DOHH2 (cell line): ENCODE measurements at regions not wholly inside any gene's neighbourhood (a gene's known extent, or its start where the extent isn't known, plus 50 kb on each side); places are given as distances from the start of the nearest gene placed in this dataset.

Experiments
- H3F3A ChIP-seq: fragments of 200-600 bp; sonication (generic), shearing (Covaris generic); 2 replicates; pipeline ENCODE4 v1.6.0; 2016; ENCODE audit warnings: antibody characterized with exemption, mild to moderate bottlenecking; ENCODE audit not compliant: control insufficient read depth, insufficient read depth
- H3K27ac ChIP-seq: fragments of 200-600 bp; sonication (generic); 2 replicates; pipeline ENCODE4 v1.5.1; 2014; ENCODE audit warnings: low read depth, mild to moderate bottlenecking, low read length, moderate library complexity
- H3K27me3 ChIP-seq: fragments of 200-600 bp; sonication (generic); 2 replicates; pipeline ENCODE4 v1.6.1; 2014; ENCODE audit warnings: mild to moderate bottlenecking, low read length, mixed read lengths; ENCODE audit not compliant: control insufficient read depth
- H3K36me3 ChIP-seq: fragments of 200-600 bp; sonication (generic); 2 replicates; pipeline ENCODE4 v1.6.1; 2014; ENCODE audit warnings: mild to moderate bottlenecking, low read length, moderate library complexity, mixed read lengths; ENCODE audit not compliant: control insufficient read depth
- H3K4me1 ChIP-seq: fragments of 200-600 bp; sonication (generic); 2 replicates; pipeline ENCODE4 v1.6.1; 2014; ENCODE audit warnings: mild to moderate bottlenecking, low read length, mixed read lengths; ENCODE audit not compliant: control insufficient read depth
- H3K4me2 ChIP-seq: fragments of 200-600 bp; sonication (generic); 2 replicates; pipeline ENCODE4 v1.6.0; 2014; ENCODE audit warnings: mild to moderate bottlenecking, low read length, moderate library complexity
- H3K4me3 ChIP-seq: fragments of 200-600 bp; sonication (generic); 2 replicates; pipeline ENCODE4 v1.5.1; 2014; ENCODE audit warnings: mild to moderate bottlenecking, low read length, mixed read lengths
- H3K79me2 ChIP-seq: fragments of 200-600 bp; sonication (generic); 2 replicates; pipeline ENCODE4 v1.6.1; 2014; ENCODE audit warnings: mild to moderate bottlenecking, low read length, mixed read lengths; ENCODE audit not compliant: control insufficient read depth
- H3K9me2 ChIP-seq: fragments of 200-600 bp; sonication (generic); replicated peaks from 2 replicates; pipeline ENCODE4 v1.6.1; 2014; ENCODE audit warnings: mild to moderate bottlenecking, low read length, mixed read lengths; ENCODE audit not compliant: control insufficient read depth
- H3K9me3 ChIP-seq: fragments of 200-600 bp; sonication (generic); 2 replicates; pipeline ENCODE4 v1.6.1; 2014; ENCODE audit warnings: antibody characterized with exemption, low read length, mixed read lengths; ENCODE audit not compliant: control insufficient read depth, insufficient read depth
- H4K20me1 ChIP-seq: fragments of 200-600 bp; sonication (generic); 2 replicates; pipeline ENCODE4 v1.6.0; 2014; ENCODE audit warnings: low read depth, mild to moderate bottlenecking, antibody characterized with exemption, low read length, moderate library complexity; ENCODE audit not compliant: control insufficient read depth, insufficient read depth
- EZH2phosphoT487 ChIP-seq: fragments of 200-600 bp; sonication (generic); IDR thresholded peaks from 2 replicates; pipeline ENCODE4 v1.6.1; 2017; ENCODE audit warnings: borderline replicate concordance, mild to moderate bottlenecking, antibody characterized with exemption, low read length, moderate library complexity, mixed read lengths
- TF ChIP-seq, protein P1 (sequence below): fragments of 200-600 bp; sonication (generic); IDR thresholded peaks from one replicate; pipeline ENCODE4 v1.5.1; 2014; ENCODE audit warnings: antibody characterized with exemption, mild to moderate bottlenecking, low read depth, low read length; ENCODE audit not compliant: poor library complexity, severe bottlenecking

DNA sequence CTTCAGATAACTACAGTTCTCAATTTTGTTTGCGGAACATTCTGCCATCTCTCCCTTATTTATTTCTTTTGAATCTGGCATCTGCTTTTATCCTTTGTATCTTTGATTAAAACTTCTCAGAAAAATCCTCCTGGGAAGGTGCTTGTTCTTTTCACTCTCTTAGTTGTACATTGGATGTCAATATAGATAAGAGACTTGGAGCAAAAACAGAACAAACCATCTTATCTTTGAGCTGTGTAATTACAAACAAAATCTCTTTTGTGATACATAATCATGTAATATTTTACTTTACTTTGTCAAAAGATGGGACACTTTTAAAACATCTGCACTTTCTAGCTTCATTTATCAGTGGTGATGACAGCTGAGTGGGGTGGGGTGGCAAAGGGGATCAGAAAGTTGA, 307.2 kb upstream of the LYPLAL1 start:
- Histone ChIP-seq H3K4me3 (no peak overlapping the region), H3K4me2 (no peak overlapping the region), H3K79me2 (no peaks in the 10 kb centered on the region), H3K9me2 (no peaks in the 10 kb centered on the region), H4K20me1 (no peaks in the 10 kb centered on the region), H3K9me3 (no peaks in the 10 kb centered on the region), H3K27me3 (no peaks in the 10 kb centered on the region), H3F3A (no peaks in the 10 kb centered on the region), H3K27ac (no peak overlapping the region), H3K4me1 (no peaks in the 10 kb centered on the region), H3K36me3 (no peaks in the 10 kb centered on the region)
- TF ChIP-seq, protein P1, sequence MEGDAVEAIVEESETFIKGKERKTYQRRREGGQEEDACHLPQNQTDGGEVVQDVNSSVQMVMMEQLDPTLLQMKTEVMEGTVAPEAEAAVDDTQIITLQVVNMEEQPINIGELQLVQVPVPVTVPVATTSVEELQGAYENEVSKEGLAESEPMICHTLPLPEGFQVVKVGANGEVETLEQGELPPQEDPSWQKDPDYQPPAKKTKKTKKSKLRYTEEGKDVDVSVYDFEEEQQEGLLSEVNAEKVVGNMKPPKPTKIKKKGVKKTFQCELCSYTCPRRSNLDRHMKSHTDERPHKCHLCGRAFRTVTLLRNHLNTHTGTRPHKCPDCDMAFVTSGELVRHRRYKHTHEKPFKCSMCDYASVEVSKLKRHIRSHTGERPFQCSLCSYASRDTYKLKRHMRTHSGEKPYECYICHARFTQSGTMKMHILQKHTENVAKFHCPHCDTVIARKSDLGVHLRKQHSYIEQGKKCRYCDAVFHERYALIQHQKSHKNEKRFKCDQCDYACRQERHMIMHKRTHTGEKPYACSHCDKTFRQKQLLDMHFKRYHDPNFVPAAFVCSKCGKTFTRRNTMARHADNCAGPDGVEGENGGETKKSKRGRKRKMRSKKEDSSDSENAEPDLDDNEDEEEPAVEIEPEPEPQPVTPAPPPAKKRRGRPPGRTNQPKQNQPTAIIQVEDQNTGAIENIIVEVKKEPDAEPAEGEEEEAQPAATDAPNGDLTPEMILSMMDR, result no peak
- TF ChIP-seq EZH2phosphoT487, result no peak

DNA sequence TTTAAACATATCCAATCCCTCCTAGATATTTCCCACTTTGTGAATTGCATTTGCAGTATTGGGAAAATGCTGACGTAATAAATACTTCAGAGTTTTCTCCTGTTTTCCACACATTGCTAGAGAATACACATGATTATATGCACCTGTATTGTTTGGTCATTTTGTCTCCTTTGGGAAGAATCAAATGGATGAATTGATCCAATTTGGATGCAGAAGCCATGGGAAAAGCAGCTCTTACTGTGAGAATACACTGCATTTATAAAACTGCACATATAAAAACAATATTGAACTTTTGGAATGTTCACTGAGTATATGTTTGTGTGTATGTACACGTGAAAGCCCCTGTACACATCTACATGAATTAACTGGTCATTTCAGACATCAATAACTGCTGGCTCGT, 306.6 kb upstream of the LYPLAL1 start:
- no peak for TF ChIP-seq EZH2phosphoT487
- TF ChIP-seq, protein P1, result no peak
- Histone ChIP-seq H3K4me3 (no peak overlapping the region), H3K9me2 (no peaks in the 10 kb centered on the region), H3K79me2 (no peaks in the 10 kb centered on the region), H3K27me3 (no peaks in the 10 kb centered on the region), H3F3A (no peaks in the 10 kb centered on the region), H3K27ac (no peak overlapping the region), H3K4me1 (no peaks in the 10 kb centered on the region), H4K20me1 (no peaks in the 10 kb centered on the region), H3K9me3 (no peaks in the 10 kb centered on the region), H3K4me2 (no peak overlapping the region), H3K36me3 (no peaks in the 10 kb centered on the region)

DNA sequence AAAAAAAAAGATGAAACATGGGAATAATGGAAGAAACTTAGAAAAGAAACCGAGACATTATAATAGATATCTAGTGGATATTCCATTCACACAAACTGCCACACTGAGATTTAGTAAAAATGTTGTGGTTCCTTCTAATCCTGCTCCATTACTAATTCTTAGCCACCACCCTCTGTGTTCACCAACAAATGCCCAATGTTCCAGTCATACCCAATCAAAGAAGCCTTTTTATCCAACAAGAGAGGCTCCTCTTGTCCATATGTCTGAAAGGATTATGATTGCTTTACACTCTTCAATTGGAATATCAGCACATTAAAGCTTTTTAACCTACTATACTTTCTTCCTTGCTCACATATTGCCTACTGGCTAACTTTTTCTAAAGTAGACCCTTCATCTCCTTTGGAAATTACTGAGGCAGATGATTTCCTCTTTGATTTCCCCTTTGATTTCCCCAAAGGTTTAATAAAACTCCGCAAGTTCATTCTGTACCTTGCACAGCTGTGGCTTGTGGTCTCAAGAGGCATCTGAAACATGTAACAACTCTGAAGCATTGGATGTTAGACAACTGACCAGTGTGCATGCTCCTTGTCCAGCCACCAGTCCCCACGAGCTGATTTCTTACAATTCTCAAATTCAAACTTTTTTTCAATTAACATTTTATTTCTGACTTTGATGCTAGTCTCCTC, 305.6 kb upstream of the LYPLAL1 start:
- H3K27me3 ChIP-seq, result no peaks in the 10 kb centered on the region

More for the DNA sequence above, 305.6 kb upstream of the LYPLAL1 start:
- Histone ChIP-seq H3K4me3 (no peak overlapping the region), H3K9me2 (no peaks in the 10 kb centered on the region), H3K36me3 (no peaks in the 10 kb centered on the region), H4K20me1 (no peaks in the 10 kb centered on the region), H3K4me2 (no peak overlapping the region), H3K4me1 (no peaks in the 10 kb centered on the region), H3K27ac (no peak overlapping the region), H3K79me2 (no peaks in the 10 kb centered on the region), H3K9me3 (no peaks in the 10 kb centered on the region), H3F3A (no peaks in the 10 kb centered on the region)
- TF ChIP-seq, protein P1, result no peak
- TF ChIP-seq EZH2phosphoT487, result no peak
